Astrocyte of the spinal cord (primary cell): ENCODE measurements at regions not wholly inside any gene's neighbourhood (a gene's known extent, or its start where the extent isn't known, plus 50 kb on each side); places are given as distances from the start of the nearest gene placed in this dataset.

Experiments used
- DNase-seq: peaks from one replicate; pipeline ENCODE4 v3.0.0; 2011; ENCODE audit warnings: low read depth, low spot score
- H3K4me3 ChIP-seq: 2 replicates; pipeline ENCODE4 v1.5.1; 2011; ENCODE audit warnings: low read depth, mild to moderate bottlenecking, low read length, moderate library complexity
- CTCF ChIP-seq: IDR thresholded peaks from 2 replicates; pipeline ENCODE4 v1.5.1; 2012; ENCODE audit warnings: low read depth, mild to moderate bottlenecking, low read length, inconsistent platforms
- in situ Hi-C: cut with HindIII; loops from 2 replicates; pipeline ENCODE4 v1.10.0; 2017; ENCODE audit warnings: low sequenced_read_pairs

GRCh38 chr7:16212610-16213009 lies 208.7 kb downstream of the CRPPA start:
- DNase-seq: no peak
- TF ChIP-seq CTCF: no peak
- H3K4me3 ChIP-seq: no peak overlapping the region
- in situ Hi-C loops: no loop called here

GRCh38 chr7:16212032-16212431 lies 209.3 kb downstream of the CRPPA start:
- no peak for DNase-seq
- in situ Hi-C loops: no loop called here
- no peak overlapping the region for H3K4me3 ChIP-seq
- no peak for TF ChIP-seq CTCF

GRCh38 chr7:16211402-16211925 lies 209.9 kb downstream of the CRPPA start:
- no peak overlapping the region for H3K4me3 ChIP-seq
- in situ Hi-C loops: no loop called here
- no peak for TF ChIP-seq CTCF
- DNase-seq: no peak

GRCh38 chr7:16210171-16210570 lies 211.2 kb downstream of the CRPPA start:
- no peak for DNase-seq
- in situ Hi-C loops: no loop called here
- no peak for TF ChIP-seq CTCF
- no peak overlapping the region for H3K4me3 ChIP-seq

GRCh38 chr7:16207321-16207720 lies 214.0 kb downstream of the CRPPA start:
- no peak for TF ChIP-seq CTCF
- no peak overlapping the region for H3K4me3 ChIP-seq
- no peak for DNase-seq
- in situ Hi-C loops: no loop called here

GRCh38 chr7:16205466-16205865 lies 215.9 kb downstream of the CRPPA start:
- no peak for DNase-seq
- no peak for TF ChIP-seq CTCF
- in situ Hi-C loops: no loop called here
- no peak overlapping the region for H3K4me3 ChIP-seq

GRCh38 chr7:16204953-16205352 lies 216.4 kb downstream of the CRPPA start:
- no peak for TF ChIP-seq CTCF
- no peak overlapping the region for H3K4me3 ChIP-seq
- DNase-seq: no peak
- in situ Hi-C loops: no loop called here
